A549 (cell line): ENCODE measurements at regions not wholly inside any gene's neighbourhood (a gene's known extent, or its start where the extent isn't known, plus 50 kb on each side); places are given as distances from the start of the nearest gene placed in this dataset.

Experiments used
- EP300 ChIP-seq, 2 experiments: fragments of >200 bp; sonication (Bioruptor Twin); formaldehyde crosslinking; IDR thresholded peaks; 2 replicates in 1 of 2; 3 replicates in 1 of 2; pipeline ENCODE4 v1.6.1; 2016 to 2017
- JUN ChIP-seq, 2 experiments: fragments of >200 bp; sonication (Bioruptor Twin); formaldehyde crosslinking; IDR thresholded peaks; 2 replicates in 1 of 2; 3 replicates in 1 of 2; pipeline ENCODE4 v1.6.1; 2016 to 2017
- KDM5A ChIP-seq: fragments of 200-600 bp; sonication (generic); IDR thresholded peaks from 2 replicates; pipeline ENCODE4 v1.6.1; 2016; ENCODE audit warnings: antibody characterized with exemption, mild to moderate bottlenecking
- NFE2L2 ChIP-seq: fragments of 150-350 bp; conservative IDR thresholded peaks from 2 replicates; pipeline ENCODE4 v1.6.1; 2014; ENCODE audit warnings: low read length
- POLR2A ChIP-seq: IDR thresholded peaks from 2 replicates; pipeline ENCODE4 v1.6.1; 2012; ENCODE audit warnings: mild to moderate bottlenecking, low read length
- POLR2AphosphoS2 ChIP-seq: conservative IDR thresholded peaks from 2 replicates; pipeline ENCODE4 v1.6.1; 2012; ENCODE audit warnings: low read length, improper control_type of control experiment, inconsistent platforms
- RAD21 ChIP-seq, 2 experiments: fragments of >200 bp in 1 of 2; sonication (Bioruptor Twin) in 1 of 2; formaldehyde crosslinking in 1 of 2; IDR thresholded peaks in 1 of 2; conservative IDR thresholded peaks in 1 of 2; 2 replicates in 1 of 2; 3 replicates in 1 of 2; pipeline ENCODE4 v1.6.1; 2012 to 2018; ENCODE audit warnings: inconsistent platforms in 1 of 2
- ZFP36 ChIP-seq: fragments of 450-650 bp; IDR thresholded peaks from 2 replicates; pipeline ENCODE4 v1.6.1; 2014; ENCODE audit warnings: borderline replicate concordance; ENCODE audit not compliant: partially characterized antibody
- TF ChIP-seq, protein P1 (sequence below): fragments of >200 bp; sonication (Bioruptor Twin); formaldehyde crosslinking; IDR thresholded peaks from 3 replicates; pipeline ENCODE4 v1.5.1; 2016
- TF ChIP-seq, protein P2 (sequence below): IDR thresholded peaks from 2 replicates; pipeline ENCODE4 v1.6.1; 2012
- TF ChIP-seq, protein P3 (sequence below): IDR thresholded peaks from 2 replicates; pipeline ENCODE4 v1.6.1; 2012

DNA sequence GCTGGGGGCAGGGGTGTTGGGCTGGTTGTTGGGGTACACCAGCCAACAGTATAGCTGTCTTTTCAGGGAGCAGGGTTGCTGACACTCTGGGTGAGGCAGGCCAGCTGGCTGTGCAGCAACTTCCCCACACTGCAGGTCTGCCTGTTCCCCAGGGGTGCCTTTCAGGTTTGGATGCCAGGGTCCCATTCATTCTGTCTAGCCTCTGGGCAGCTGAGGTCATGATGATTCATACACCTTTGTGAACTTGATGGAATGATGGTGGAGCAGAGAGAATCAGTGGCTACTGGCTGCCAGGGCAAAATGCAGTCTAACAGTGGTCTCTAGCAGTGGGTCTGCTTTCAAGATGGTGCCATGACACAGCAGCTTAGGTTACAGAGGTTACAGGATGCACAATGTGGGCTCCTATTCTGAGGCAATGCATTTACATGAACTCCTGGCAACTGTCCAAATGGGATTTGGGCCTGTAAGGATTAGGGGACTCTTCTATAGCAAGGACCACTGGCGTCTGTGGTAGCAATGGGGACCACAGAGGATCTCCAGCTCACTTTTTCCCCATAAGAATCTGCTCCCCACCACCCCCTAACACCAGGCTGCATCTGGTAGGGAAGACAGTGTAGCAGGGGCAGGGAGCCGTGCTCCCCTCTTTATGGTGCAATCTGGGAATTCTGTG, 103.7 kb downstream of the FEM1C start:
- TF ChIP-seq, protein P1, sequence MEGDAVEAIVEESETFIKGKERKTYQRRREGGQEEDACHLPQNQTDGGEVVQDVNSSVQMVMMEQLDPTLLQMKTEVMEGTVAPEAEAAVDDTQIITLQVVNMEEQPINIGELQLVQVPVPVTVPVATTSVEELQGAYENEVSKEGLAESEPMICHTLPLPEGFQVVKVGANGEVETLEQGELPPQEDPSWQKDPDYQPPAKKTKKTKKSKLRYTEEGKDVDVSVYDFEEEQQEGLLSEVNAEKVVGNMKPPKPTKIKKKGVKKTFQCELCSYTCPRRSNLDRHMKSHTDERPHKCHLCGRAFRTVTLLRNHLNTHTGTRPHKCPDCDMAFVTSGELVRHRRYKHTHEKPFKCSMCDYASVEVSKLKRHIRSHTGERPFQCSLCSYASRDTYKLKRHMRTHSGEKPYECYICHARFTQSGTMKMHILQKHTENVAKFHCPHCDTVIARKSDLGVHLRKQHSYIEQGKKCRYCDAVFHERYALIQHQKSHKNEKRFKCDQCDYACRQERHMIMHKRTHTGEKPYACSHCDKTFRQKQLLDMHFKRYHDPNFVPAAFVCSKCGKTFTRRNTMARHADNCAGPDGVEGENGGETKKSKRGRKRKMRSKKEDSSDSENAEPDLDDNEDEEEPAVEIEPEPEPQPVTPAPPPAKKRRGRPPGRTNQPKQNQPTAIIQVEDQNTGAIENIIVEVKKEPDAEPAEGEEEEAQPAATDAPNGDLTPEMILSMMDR, result no peak
- TF ChIP-seq, protein P2, sequence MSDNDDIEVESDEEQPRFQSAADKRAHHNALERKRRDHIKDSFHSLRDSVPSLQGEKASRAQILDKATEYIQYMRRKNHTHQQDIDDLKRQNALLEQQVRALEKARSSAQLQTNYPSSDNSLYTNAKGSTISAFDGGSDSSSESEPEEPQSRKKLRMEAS, result no peak
- TF ChIP-seq POLR2A (no peak), JUN (IDR thresholded peaks at IDR 0.05) (no peak), EP300 (IDR thresholded peaks at IDR 0.05) (no peak), RAD21 (conservative IDR thresholded peaks at IDR 0.05 in 1 of 2, IDR thresholded peaks at IDR 0.05 in 1 of 2) (no peak), POLR2AphosphoS2 (no peak), KDM5A (no peak), NFE2L2 (no peak), ZFP36 (no peak)
- TF ChIP-seq, protein P3, sequence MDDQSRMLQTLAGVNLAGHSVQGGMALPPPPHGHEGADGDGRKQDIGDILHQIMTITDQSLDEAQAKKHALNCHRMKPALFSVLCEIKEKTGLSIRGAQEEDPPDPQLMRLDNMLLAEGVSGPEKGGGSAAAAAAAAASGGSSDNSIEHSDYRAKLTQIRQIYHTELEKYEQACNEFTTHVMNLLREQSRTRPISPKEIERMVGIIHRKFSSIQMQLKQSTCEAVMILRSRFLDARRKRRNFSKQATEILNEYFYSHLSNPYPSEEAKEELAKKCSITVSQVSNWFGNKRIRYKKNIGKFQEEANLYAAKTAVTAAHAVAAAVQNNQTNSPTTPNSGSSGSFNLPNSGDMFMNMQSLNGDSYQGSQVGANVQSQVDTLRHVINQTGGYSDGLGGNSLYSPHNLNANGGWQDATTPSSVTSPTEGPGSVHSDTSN, result no peak
